H9 (cell line): ENCODE measurements at regions not wholly inside any gene's neighbourhood (a gene's known extent, or its start where the extent isn't known, plus 50 kb on each side); places are given as distances from the start of the nearest gene placed in this dataset.

Source experiments
- DNase-seq: peaks from one replicate; pipeline ENCODE4 v3.0.0-alpha.2; 2017
- H2AFZ ChIP-seq: one replicate; pipeline ENCODE4 v1.6.1; 2013; ENCODE audit warnings: mild to moderate bottlenecking, low read length, control low read depth, moderate library complexity
- H2AK5ac ChIP-seq: 2 replicates; pipeline ENCODE4 v1.6.1; 2013; ENCODE audit warnings: low read length, control low read depth, mixed read lengths; ENCODE audit not compliant: insufficient read length
- H2BK120ac ChIP-seq: one replicate; pipeline ENCODE4 v1.6.1; 2013; ENCODE audit warnings: low read depth, mild to moderate bottlenecking, low read length, control low read depth, inconsistent platforms; ENCODE audit not compliant: poor library complexity, severe bottlenecking
- H2BK12ac ChIP-seq: 2 replicates; pipeline ENCODE4 v1.6.1; 2013; ENCODE audit warnings: low read length, control low read depth, mixed read lengths, low read depth; ENCODE audit not compliant: insufficient read length
- H2BK15ac ChIP-seq: 2 replicates; pipeline ENCODE4 v1.6.1; 2013; ENCODE audit warnings: low read depth, low read length, control low read depth
- H2BK20ac ChIP-seq: one replicate; pipeline ENCODE4 v1.6.1; 2013; ENCODE audit warnings: low read depth, mild to moderate bottlenecking, low read length, control low read depth, inconsistent platforms; ENCODE audit not compliant: poor library complexity, severe bottlenecking
- H2BK5ac ChIP-seq: 2 replicates; pipeline ENCODE4 v1.6.1; 2013; ENCODE audit warnings: low read length, control low read depth, mixed read lengths; ENCODE audit not compliant: insufficient read length
- H3K14ac ChIP-seq: 2 replicates; pipeline ENCODE4 v1.6.1; 2013; ENCODE audit warnings: low read length, control low read depth; ENCODE audit not compliant: insufficient read depth
- H3K18ac ChIP-seq: 2 replicates; pipeline ENCODE4 v1.6.1; 2013; ENCODE audit warnings: low read depth, mild to moderate bottlenecking, mixed read lengths, low read length, control low read depth; ENCODE audit not compliant: insufficient read length
- H3K23ac ChIP-seq: 2 replicates; pipeline ENCODE4 v1.6.1; 2013; ENCODE audit warnings: low read length, control low read depth, mixed read lengths, low read depth; ENCODE audit not compliant: insufficient read length
- H3K23me2 ChIP-seq: 2 replicates; pipeline ENCODE4 v1.6.1; 2013; ENCODE audit warnings: low read depth, mild to moderate bottlenecking, mixed read lengths, low read length, control low read depth; ENCODE audit not compliant: insufficient read length, poor library complexity, severe bottlenecking
- H3K27ac ChIP-seq: 2 replicates; pipeline ENCODE4 v1.5.1; 2013; ENCODE audit warnings: low read length, control low read depth, mixed read lengths, low read depth; ENCODE audit not compliant: insufficient read length
- H3K27me3 ChIP-seq: 2 replicates; pipeline ENCODE4 v1.6.1; 2013; ENCODE audit warnings: low read length, control low read depth, inconsistent platforms; ENCODE audit not compliant: insufficient read depth
- H3K4ac ChIP-seq: 2 replicates; pipeline ENCODE4 v1.6.1; 2013; ENCODE audit warnings: low read depth, mild to moderate bottlenecking, control low read depth, inconsistent platforms, low read length, moderate library complexity
- H3K4me1 ChIP-seq: 2 replicates; pipeline ENCODE4 v1.6.1; 2013; ENCODE audit warnings: low read length, control low read depth, inconsistent platforms; ENCODE audit not compliant: insufficient read depth
- H3K4me2 ChIP-seq: 2 replicates; pipeline ENCODE4 v1.6.1; 2013; ENCODE audit warnings: low read length, control low read depth, mixed read lengths; ENCODE audit not compliant: insufficient read length, insufficient read depth
- H3K56ac ChIP-seq: 2 replicates; pipeline ENCODE4 v1.6.1; 2013; ENCODE audit warnings: low read depth, mild to moderate bottlenecking, mixed read lengths, low read length, control low read depth; ENCODE audit not compliant: insufficient read length
- H3K79me1 ChIP-seq: 2 replicates; pipeline ENCODE4 v1.6.1; 2013; ENCODE audit warnings: low read depth, mild to moderate bottlenecking, moderate library complexity, low read length, control low read depth, inconsistent platforms; ENCODE audit not compliant: insufficient read depth, poor library complexity, severe bottlenecking
- H3K79me2 ChIP-seq: 2 replicates; pipeline ENCODE4 v1.6.1; 2013; ENCODE audit warnings: low read length, control low read depth, inconsistent platforms; ENCODE audit not compliant: insufficient read depth
- H3K9ac ChIP-seq: 2 replicates; pipeline ENCODE4 v1.6.1; 2013; ENCODE audit warnings: low read length, control low read depth, mixed read lengths; ENCODE audit not compliant: insufficient read length; ENCODE audit errors: extremely low read depth
- H3K9me3 ChIP-seq: one replicate; pipeline ENCODE4 v1.6.1; 2013; ENCODE audit warnings: low read depth, low read length, inconsistent platforms; ENCODE audit not compliant: control insufficient read depth
- H3T11ph ChIP-seq: one replicate; pipeline ENCODE4 v1.6.1; 2013; ENCODE audit warnings: mild to moderate bottlenecking, low read length, control low read depth, inconsistent platforms
- H4K20me1 ChIP-seq: one replicate; pipeline ENCODE4 v1.6.1; 2013; ENCODE audit not compliant: control insufficient read depth, insufficient read length, insufficient read depth
- H4K5ac ChIP-seq: 2 replicates; pipeline ENCODE4 v1.6.1; 2013; ENCODE audit warnings: low read depth, mild to moderate bottlenecking, mixed read lengths, low read length, control low read depth; ENCODE audit not compliant: insufficient read length
- H4K8ac ChIP-seq: replicated peaks from 2 replicates; pipeline ENCODE4 v1.6.1; 2013; ENCODE audit warnings: low read length, control low read depth, mixed read lengths, low read depth; ENCODE audit not compliant: insufficient read length
- H4K91ac ChIP-seq: 2 replicates; pipeline ENCODE4 v1.6.1; 2013; ENCODE audit warnings: low read depth, mild to moderate bottlenecking, moderate library complexity, mixed read lengths, low read length, control low read depth; ENCODE audit not compliant: insufficient read length
- H3K27ac Mint-ChIP-seq, 3 experiments: 2 replicates in 2 of 3; 3 replicates in 1 of 3; pipeline ENCODE4 v1.8.0; 2020 to 2021; ENCODE audit warnings: mixed read lengths in 3 of 3, mild to moderate bottlenecking in 1 of 3, moderate library complexity in 1 of 3
- H3K27me3 Mint-ChIP-seq: 2 replicates; pipeline ENCODE4 v1.8.0; 2021; ENCODE audit warnings: low read depth, mild to moderate bottlenecking, moderate library complexity, mixed read lengths
- H3K36me3 Mint-ChIP-seq, 3 experiments: 2 replicates in 2 of 3; 3 replicates in 1 of 3; pipeline ENCODE4 v1.8.0; 2020 to 2021; ENCODE audit warnings: low read depth in 3 of 3, mixed read lengths in 3 of 3; ENCODE audit not compliant: insufficient read depth in 1 of 3
- H3K4me1 Mint-ChIP-seq, 2 experiments: 2 replicates each; pipeline ENCODE4 v1.8.0; 2020; ENCODE audit warnings: mixed read lengths in 2 of 2
- H3K4me3 Mint-ChIP-seq, 2 experiments: 2 replicates in 1 of 2; 3 replicates in 1 of 2; pipeline ENCODE4 v1.8.0; 2020 to 2021; ENCODE audit warnings: mild to moderate bottlenecking in 2 of 2, mixed read lengths in 2 of 2, moderate library complexity in 1 of 2
- H3K9me3 Mint-ChIP-seq, 2 experiments: 2 replicates in 1 of 2; 3 replicates in 1 of 2; pipeline ENCODE4 v1.8.0; 2020; ENCODE audit warnings: mild to moderate bottlenecking in 2 of 2, mixed read lengths in 2 of 2, moderate library complexity in 1 of 2
- CTCF ChIP-seq: fragments of 200-600 bp; sonication (generic); conservative IDR thresholded peaks from 3 replicates; pipeline ENCODE4 v1.8.0; 2021; ENCODE audit warnings: antibody characterized with exemption, mild to moderate bottlenecking
- WGBS: extraction: QIAGEN DNeasy Blood & Tissue Kit; methylation state at CpG from one replicate; pipeline ENCODE4 v1.1.7; 2013; ENCODE audit warnings: missing lambda C conversion rate, low lambda C conversion rate, mixed read lengths; ENCODE audit not compliant: insufficient read length; ENCODE audit errors: extremely low coverage; 5-methylcytosine and 5-hydroxymethylcytosine counted together

GRCh38 chr1:99496067-99496466, 149.8 kb upstream of the PALMD start:
- H2AFZ ChIP-seq, result no peak overlapping the region
- no peak overlapping the region for H3K9ac ChIP-seq
- H2BK20ac ChIP-seq, result no peak overlapping the region
- no peak for TF ChIP-seq CTCF
- H3T11ph ChIP-seq, result no peak overlapping the region
- H3K23ac ChIP-seq, result no peak overlapping the region
- no peak overlapping the region for H4K5ac ChIP-seq
- no peak overlapping the region for H2BK15ac ChIP-seq
- H3K18ac ChIP-seq, result no peak overlapping the region
- H3K56ac ChIP-seq, result no peak overlapping the region
- no peaks in the 10 kb centered on the region for H3K23me2 ChIP-seq
- no peaks in the 10 kb centered on the region for H3K79me2 ChIP-seq
- H3K9me3 Mint-ChIP-seq, result no peaks in the 10 kb centered on the region
- DNase-seq, result no peak
- H3K27me3 ChIP-seq, result no peaks in the 10 kb centered on the region
- H2BK12ac ChIP-seq, result no peak overlapping the region
- H4K91ac ChIP-seq, result no peak overlapping the region
- no peak overlapping the region for H2AK5ac ChIP-seq
- no peaks in the 10 kb centered on the region for H3K79me1 ChIP-seq
- H3K4me1 Mint-ChIP-seq, result peaks cover 3 to 10% of the 10 kb centered on the region in 2 experiments; a peak in 3 of 4 replicates
- H2BK120ac ChIP-seq, result no peak overlapping the region
- no peak overlapping the region for H3K27ac Mint-ChIP-seq
- H3K9me3 ChIP-seq, result no peaks in the 10 kb centered on the region
- no peak overlapping the region for H3K4me3 Mint-ChIP-seq
- no peak overlapping the region for H2BK5ac ChIP-seq
- no peak overlapping the region for H4K8ac ChIP-seq
- no peak overlapping the region for H3K27ac ChIP-seq
- H3K4ac ChIP-seq, result no peak overlapping the region
- H4K20me1 ChIP-seq, result no peaks in the 10 kb centered on the region
- H3K4me2 ChIP-seq, result no peak overlapping the region
- no peaks in the 10 kb centered on the region for H3K36me3 Mint-ChIP-seq
- whole genome bisulfite sequencing, result no CpG with 5 or more reads among the region's 3 CpGs
- H3K4me1 ChIP-seq, result no peaks in the 10 kb centered on the region
- H3K27me3 Mint-ChIP-seq, result no peaks in the 10 kb centered on the region
- no peak overlapping the region for H3K14ac ChIP-seq
